ENCODE measurements at regions not wholly inside any gene's neighbourhood (a gene's known extent, or its start where the extent isn't known, plus 50 kb on each side); places are given as distances from the start of the nearest gene placed in this dataset.

DNA sequence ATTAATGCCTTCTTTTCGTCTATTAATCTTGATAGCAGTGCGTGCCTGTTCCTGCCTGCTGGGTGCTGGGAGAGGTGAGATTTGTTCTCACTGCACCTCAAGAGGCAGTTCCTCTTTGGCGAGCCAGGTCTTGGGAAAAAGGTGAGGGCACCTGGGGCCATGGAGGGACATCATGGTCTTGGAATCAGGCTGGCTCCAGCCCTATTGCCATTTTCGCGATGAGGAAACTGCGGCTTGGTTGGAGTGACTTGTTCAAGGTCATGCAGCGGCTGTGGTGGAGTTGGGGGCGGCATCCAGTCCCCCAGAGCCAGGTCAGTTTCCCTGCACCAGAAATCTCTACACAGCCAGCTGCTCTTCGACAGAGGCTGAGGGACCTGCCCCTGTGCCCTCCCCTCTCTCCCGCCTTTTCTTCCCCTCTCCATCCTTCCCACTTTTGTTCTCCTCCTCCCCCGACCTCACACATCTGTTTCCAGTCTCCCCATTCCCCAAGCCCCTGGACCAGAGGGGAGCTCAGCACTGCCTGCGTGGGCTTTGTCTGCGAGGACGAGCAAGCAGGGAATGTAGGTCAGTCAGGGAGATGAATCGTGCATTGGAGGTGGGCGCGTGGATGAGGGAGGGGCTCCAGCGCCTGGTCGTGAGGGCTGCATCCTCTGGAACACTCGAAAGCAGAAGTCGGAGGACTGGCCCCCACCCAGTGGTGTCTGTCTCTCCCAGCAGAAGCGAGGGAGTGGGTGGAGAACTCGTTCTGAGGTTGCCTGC is 135.1 kb downstream of the ACTL8 start:
- TF ChIP-seq, protein P1, sequence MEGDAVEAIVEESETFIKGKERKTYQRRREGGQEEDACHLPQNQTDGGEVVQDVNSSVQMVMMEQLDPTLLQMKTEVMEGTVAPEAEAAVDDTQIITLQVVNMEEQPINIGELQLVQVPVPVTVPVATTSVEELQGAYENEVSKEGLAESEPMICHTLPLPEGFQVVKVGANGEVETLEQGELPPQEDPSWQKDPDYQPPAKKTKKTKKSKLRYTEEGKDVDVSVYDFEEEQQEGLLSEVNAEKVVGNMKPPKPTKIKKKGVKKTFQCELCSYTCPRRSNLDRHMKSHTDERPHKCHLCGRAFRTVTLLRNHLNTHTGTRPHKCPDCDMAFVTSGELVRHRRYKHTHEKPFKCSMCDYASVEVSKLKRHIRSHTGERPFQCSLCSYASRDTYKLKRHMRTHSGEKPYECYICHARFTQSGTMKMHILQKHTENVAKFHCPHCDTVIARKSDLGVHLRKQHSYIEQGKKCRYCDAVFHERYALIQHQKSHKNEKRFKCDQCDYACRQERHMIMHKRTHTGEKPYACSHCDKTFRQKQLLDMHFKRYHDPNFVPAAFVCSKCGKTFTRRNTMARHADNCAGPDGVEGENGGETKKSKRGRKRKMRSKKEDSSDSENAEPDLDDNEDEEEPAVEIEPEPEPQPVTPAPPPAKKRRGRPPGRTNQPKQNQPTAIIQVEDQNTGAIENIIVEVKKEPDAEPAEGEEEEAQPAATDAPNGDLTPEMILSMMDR (conservative IDR thresholded peaks at IDR 0.05; ENCODE audit: low read length), result no peak
- TF ChIP-seq EZH2phosphoT487 (IDR thresholded peaks at IDR 0.05; ENCODE audit: borderline replicate concordance), result no peak
